H9 (cell line): ENCODE measurements at regions not wholly inside any gene's neighbourhood (a gene's known extent, or its start where the extent isn't known, plus 50 kb on each side); places are given as distances from the start of the nearest gene placed in this dataset.

Experiments used
- DNase-seq: peaks from one replicate; pipeline ENCODE4 v3.0.0-alpha.2; 2017
- H2AFZ ChIP-seq: one replicate; pipeline ENCODE4 v1.6.1; 2013; ENCODE audit warnings: mild to moderate bottlenecking, low read length, control low read depth, moderate library complexity
- H2AK5ac ChIP-seq: 2 replicates; pipeline ENCODE4 v1.6.1; 2013; ENCODE audit warnings: low read length, control low read depth, mixed read lengths; ENCODE audit not compliant: insufficient read length
- H2BK120ac ChIP-seq: one replicate; pipeline ENCODE4 v1.6.1; 2013; ENCODE audit warnings: low read depth, mild to moderate bottlenecking, low read length, control low read depth, inconsistent platforms; ENCODE audit not compliant: poor library complexity, severe bottlenecking
- H2BK12ac ChIP-seq: 2 replicates; pipeline ENCODE4 v1.6.1; 2013; ENCODE audit warnings: low read length, control low read depth, mixed read lengths, low read depth; ENCODE audit not compliant: insufficient read length
- H2BK15ac ChIP-seq: 2 replicates; pipeline ENCODE4 v1.6.1; 2013; ENCODE audit warnings: low read depth, low read length, control low read depth
- H2BK20ac ChIP-seq: one replicate; pipeline ENCODE4 v1.6.1; 2013; ENCODE audit warnings: low read depth, mild to moderate bottlenecking, low read length, control low read depth, inconsistent platforms; ENCODE audit not compliant: poor library complexity, severe bottlenecking
- H2BK5ac ChIP-seq: 2 replicates; pipeline ENCODE4 v1.6.1; 2013; ENCODE audit warnings: low read length, control low read depth, mixed read lengths; ENCODE audit not compliant: insufficient read length
- H3K14ac ChIP-seq: 2 replicates; pipeline ENCODE4 v1.6.1; 2013; ENCODE audit warnings: low read length, control low read depth; ENCODE audit not compliant: insufficient read depth
- H3K18ac ChIP-seq: 2 replicates; pipeline ENCODE4 v1.6.1; 2013; ENCODE audit warnings: low read depth, mild to moderate bottlenecking, mixed read lengths, low read length, control low read depth; ENCODE audit not compliant: insufficient read length
- H3K23ac ChIP-seq: 2 replicates; pipeline ENCODE4 v1.6.1; 2013; ENCODE audit warnings: low read length, control low read depth, mixed read lengths, low read depth; ENCODE audit not compliant: insufficient read length
- H3K23me2 ChIP-seq: 2 replicates; pipeline ENCODE4 v1.6.1; 2013; ENCODE audit warnings: low read depth, mild to moderate bottlenecking, mixed read lengths, low read length, control low read depth; ENCODE audit not compliant: insufficient read length, poor library complexity, severe bottlenecking
- H3K27ac ChIP-seq: 2 replicates; pipeline ENCODE4 v1.5.1; 2013; ENCODE audit warnings: low read length, control low read depth, mixed read lengths, low read depth; ENCODE audit not compliant: insufficient read length
- H3K27me3 ChIP-seq: 2 replicates; pipeline ENCODE4 v1.6.1; 2013; ENCODE audit warnings: low read length, control low read depth, inconsistent platforms; ENCODE audit not compliant: insufficient read depth
- H3K4ac ChIP-seq: 2 replicates; pipeline ENCODE4 v1.6.1; 2013; ENCODE audit warnings: low read depth, mild to moderate bottlenecking, control low read depth, inconsistent platforms, low read length, moderate library complexity
- H3K4me1 ChIP-seq: 2 replicates; pipeline ENCODE4 v1.6.1; 2013; ENCODE audit warnings: low read length, control low read depth, inconsistent platforms; ENCODE audit not compliant: insufficient read depth
- H3K4me2 ChIP-seq: 2 replicates; pipeline ENCODE4 v1.6.1; 2013; ENCODE audit warnings: low read length, control low read depth, mixed read lengths; ENCODE audit not compliant: insufficient read length, insufficient read depth
- H3K56ac ChIP-seq: 2 replicates; pipeline ENCODE4 v1.6.1; 2013; ENCODE audit warnings: low read depth, mild to moderate bottlenecking, mixed read lengths, low read length, control low read depth; ENCODE audit not compliant: insufficient read length
- H3K79me1 ChIP-seq: 2 replicates; pipeline ENCODE4 v1.6.1; 2013; ENCODE audit warnings: low read depth, mild to moderate bottlenecking, moderate library complexity, low read length, control low read depth, inconsistent platforms; ENCODE audit not compliant: insufficient read depth, poor library complexity, severe bottlenecking
- H3K79me2 ChIP-seq: 2 replicates; pipeline ENCODE4 v1.6.1; 2013; ENCODE audit warnings: low read length, control low read depth, inconsistent platforms; ENCODE audit not compliant: insufficient read depth
- H3K9ac ChIP-seq: 2 replicates; pipeline ENCODE4 v1.6.1; 2013; ENCODE audit warnings: low read length, control low read depth, mixed read lengths; ENCODE audit not compliant: insufficient read length; ENCODE audit errors: extremely low read depth
- H3K9me3 ChIP-seq: one replicate; pipeline ENCODE4 v1.6.1; 2013; ENCODE audit warnings: low read depth, low read length, inconsistent platforms; ENCODE audit not compliant: control insufficient read depth
- H3T11ph ChIP-seq: one replicate; pipeline ENCODE4 v1.6.1; 2013; ENCODE audit warnings: mild to moderate bottlenecking, low read length, control low read depth, inconsistent platforms
- H4K20me1 ChIP-seq: one replicate; pipeline ENCODE4 v1.6.1; 2013; ENCODE audit not compliant: control insufficient read depth, insufficient read length, insufficient read depth
- H4K5ac ChIP-seq: 2 replicates; pipeline ENCODE4 v1.6.1; 2013; ENCODE audit warnings: low read depth, mild to moderate bottlenecking, mixed read lengths, low read length, control low read depth; ENCODE audit not compliant: insufficient read length
- H4K8ac ChIP-seq: replicated peaks from 2 replicates; pipeline ENCODE4 v1.6.1; 2013; ENCODE audit warnings: low read length, control low read depth, mixed read lengths, low read depth; ENCODE audit not compliant: insufficient read length
- H4K91ac ChIP-seq: 2 replicates; pipeline ENCODE4 v1.6.1; 2013; ENCODE audit warnings: low read depth, mild to moderate bottlenecking, moderate library complexity, mixed read lengths, low read length, control low read depth; ENCODE audit not compliant: insufficient read length
- H3K27ac Mint-ChIP-seq, 3 experiments: 2 replicates in 2 of 3; 3 replicates in 1 of 3; pipeline ENCODE4 v1.8.0; 2020 to 2021; ENCODE audit warnings: mixed read lengths in 3 of 3, mild to moderate bottlenecking in 1 of 3, moderate library complexity in 1 of 3
- H3K27me3 Mint-ChIP-seq: 2 replicates; pipeline ENCODE4 v1.8.0; 2021; ENCODE audit warnings: low read depth, mild to moderate bottlenecking, moderate library complexity, mixed read lengths
- H3K36me3 Mint-ChIP-seq, 3 experiments: 2 replicates in 2 of 3; 3 replicates in 1 of 3; pipeline ENCODE4 v1.8.0; 2020 to 2021; ENCODE audit warnings: low read depth in 3 of 3, mixed read lengths in 3 of 3; ENCODE audit not compliant: insufficient read depth in 1 of 3
- H3K4me1 Mint-ChIP-seq, 2 experiments: 2 replicates each; pipeline ENCODE4 v1.8.0; 2020; ENCODE audit warnings: mixed read lengths in 2 of 2
- H3K4me3 Mint-ChIP-seq, 2 experiments: 2 replicates in 1 of 2; 3 replicates in 1 of 2; pipeline ENCODE4 v1.8.0; 2020 to 2021; ENCODE audit warnings: mild to moderate bottlenecking in 2 of 2, mixed read lengths in 2 of 2, moderate library complexity in 1 of 2
- H3K9me3 Mint-ChIP-seq, 2 experiments: 2 replicates in 1 of 2; 3 replicates in 1 of 2; pipeline ENCODE4 v1.8.0; 2020; ENCODE audit warnings: mild to moderate bottlenecking in 2 of 2, mixed read lengths in 2 of 2, moderate library complexity in 1 of 2
- WGBS: extraction: QIAGEN DNeasy Blood & Tissue Kit; methylation state at CpG from one replicate; pipeline ENCODE4 v1.1.7; 2013; ENCODE audit warnings: missing lambda C conversion rate, low lambda C conversion rate, mixed read lengths; ENCODE audit not compliant: insufficient read length; ENCODE audit errors: extremely low coverage; 5-methylcytosine and 5-hydroxymethylcytosine counted together
- TF ChIP-seq, protein P1 (sequence below): fragments of 200-600 bp; sonication (generic); conservative IDR thresholded peaks from 3 replicates; pipeline ENCODE4 v1.8.0; 2021; ENCODE audit warnings: antibody characterized with exemption, mild to moderate bottlenecking

DNA sequence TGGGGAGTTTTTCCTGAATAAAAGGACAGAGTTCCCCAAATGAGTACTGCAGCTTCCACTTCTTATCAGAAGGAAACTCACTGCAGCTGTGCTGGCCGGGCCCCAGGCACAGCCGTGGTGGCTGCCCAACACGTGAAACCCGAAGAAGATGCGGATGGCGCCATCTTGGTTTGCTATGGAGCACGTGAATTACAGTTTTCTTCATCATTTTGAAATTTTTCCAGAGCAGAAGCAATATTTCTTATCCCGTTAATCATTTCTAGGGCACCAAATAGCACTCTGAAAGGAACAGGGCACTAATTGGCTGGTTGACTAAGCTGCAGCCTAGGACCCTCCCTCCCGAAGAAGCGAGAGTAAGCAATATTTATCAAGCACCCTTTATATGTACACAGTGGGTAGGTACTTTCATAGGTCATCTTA lies 63.2 kb upstream of the EPS8L3 start:
- Mint-ChIP-seq H3K27me3 (no peaks in the 10 kb centered on the region; the same call in 1 of the 2 replicates), H3K4me3 (no peak overlapping the region), H3K27ac (no peak overlapping the region), H3K36me3 (peaks cover under 1 to 17% (median 9%) of the 10 kb centered on the region in 3 experiments; a peak in 6 of 7 replicates), H3K9me3 (peaks cover 11 to 12% of the 10 kb centered on the region in 2 experiments), H3K4me1 (peaks cover 20 to 30% of the 10 kb centered on the region in 2 experiments)
- Histone ChIP-seq H2BK12ac (no peak overlapping the region), H2AK5ac (no peak overlapping the region), H4K91ac (no peak overlapping the region), H3K79me2 (no peaks in the 10 kb centered on the region), H3K9me3 (peaks cover 4% of the 10 kb centered on the region), H3K14ac (no peak overlapping the region), H3K56ac (no peak overlapping the region), H3K4me2 (no peak overlapping the region), H3K27me3 (no peaks in the 10 kb centered on the region), H3K18ac (no peak overlapping the region), H2BK120ac (no peak overlapping the region), H3T11ph (no peak overlapping the region), H2BK20ac (no peak overlapping the region), H3K79me1 (no peaks in the 10 kb centered on the region), H4K8ac (no peak overlapping the region), H3K23me2 (no peaks in the 10 kb centered on the region), H3K23ac (no peak overlapping the region), H3K9ac (no peak overlapping the region), H3K27ac (no peak overlapping the region), H2BK15ac (no peak overlapping the region), H2BK5ac (no peak overlapping the region), H3K4ac (no peak overlapping the region), H4K5ac (no peak overlapping the region), H4K20me1 (no peaks in the 10 kb centered on the region), H2AFZ (no peak overlapping the region), H3K4me1 (no peaks in the 10 kb centered on the region; the same call in 1 of the 2 replicates)
- WGBS = no CpG with 5 or more reads among the region's 10 CpGs
- no peak for DNase-seq
- TF ChIP-seq, protein P1, sequence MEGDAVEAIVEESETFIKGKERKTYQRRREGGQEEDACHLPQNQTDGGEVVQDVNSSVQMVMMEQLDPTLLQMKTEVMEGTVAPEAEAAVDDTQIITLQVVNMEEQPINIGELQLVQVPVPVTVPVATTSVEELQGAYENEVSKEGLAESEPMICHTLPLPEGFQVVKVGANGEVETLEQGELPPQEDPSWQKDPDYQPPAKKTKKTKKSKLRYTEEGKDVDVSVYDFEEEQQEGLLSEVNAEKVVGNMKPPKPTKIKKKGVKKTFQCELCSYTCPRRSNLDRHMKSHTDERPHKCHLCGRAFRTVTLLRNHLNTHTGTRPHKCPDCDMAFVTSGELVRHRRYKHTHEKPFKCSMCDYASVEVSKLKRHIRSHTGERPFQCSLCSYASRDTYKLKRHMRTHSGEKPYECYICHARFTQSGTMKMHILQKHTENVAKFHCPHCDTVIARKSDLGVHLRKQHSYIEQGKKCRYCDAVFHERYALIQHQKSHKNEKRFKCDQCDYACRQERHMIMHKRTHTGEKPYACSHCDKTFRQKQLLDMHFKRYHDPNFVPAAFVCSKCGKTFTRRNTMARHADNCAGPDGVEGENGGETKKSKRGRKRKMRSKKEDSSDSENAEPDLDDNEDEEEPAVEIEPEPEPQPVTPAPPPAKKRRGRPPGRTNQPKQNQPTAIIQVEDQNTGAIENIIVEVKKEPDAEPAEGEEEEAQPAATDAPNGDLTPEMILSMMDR = no peak
